ENCODE measurements at regions not wholly inside any gene's neighbourhood (a gene's known extent, or its start where the extent isn't known, plus 50 kb on each side); places are given as distances from the start of the nearest gene placed in this dataset.

DNA sequence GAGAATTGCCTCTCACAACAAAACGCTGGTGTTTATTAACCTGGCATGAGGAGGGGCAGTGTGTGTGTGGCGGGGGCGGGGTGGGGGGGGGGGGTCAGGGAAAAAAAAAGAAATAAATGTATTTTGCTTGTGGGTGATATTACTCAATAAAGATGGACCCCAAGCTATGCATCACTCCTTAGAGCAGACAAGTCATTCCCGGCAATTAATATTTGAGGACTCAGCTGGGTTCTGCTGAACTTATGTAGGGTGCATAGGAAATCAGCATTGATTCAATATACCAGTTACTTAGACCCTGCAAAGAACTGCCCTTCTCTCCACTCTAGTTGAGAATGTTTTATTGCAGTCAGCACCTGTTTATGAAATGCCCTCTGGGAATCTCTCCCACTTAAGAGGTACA is 206.2 kb upstream of the MAF start:
- Mint-ChIP-seq H3K27ac (ENCODE audit: unreplicated experiment) (no peak overlapping the region), H3K9me3 (ENCODE audit: unreplicated experiment) (no peaks in the 10 kb centered on the region), H3K36me3 (ENCODE audit: low read depth, unreplicated experiment) (no peaks in the 10 kb centered on the region), H3K27me3 (ENCODE audit: unreplicated experiment) (no peaks in the 10 kb centered on the region), H3K4me1 (ENCODE audit: unreplicated experiment) (no peaks in the 10 kb centered on the region), H3K4me3 (ENCODE audit: unreplicated experiment) (no peak overlapping the region)
- TF ChIP-seq, protein P1, sequence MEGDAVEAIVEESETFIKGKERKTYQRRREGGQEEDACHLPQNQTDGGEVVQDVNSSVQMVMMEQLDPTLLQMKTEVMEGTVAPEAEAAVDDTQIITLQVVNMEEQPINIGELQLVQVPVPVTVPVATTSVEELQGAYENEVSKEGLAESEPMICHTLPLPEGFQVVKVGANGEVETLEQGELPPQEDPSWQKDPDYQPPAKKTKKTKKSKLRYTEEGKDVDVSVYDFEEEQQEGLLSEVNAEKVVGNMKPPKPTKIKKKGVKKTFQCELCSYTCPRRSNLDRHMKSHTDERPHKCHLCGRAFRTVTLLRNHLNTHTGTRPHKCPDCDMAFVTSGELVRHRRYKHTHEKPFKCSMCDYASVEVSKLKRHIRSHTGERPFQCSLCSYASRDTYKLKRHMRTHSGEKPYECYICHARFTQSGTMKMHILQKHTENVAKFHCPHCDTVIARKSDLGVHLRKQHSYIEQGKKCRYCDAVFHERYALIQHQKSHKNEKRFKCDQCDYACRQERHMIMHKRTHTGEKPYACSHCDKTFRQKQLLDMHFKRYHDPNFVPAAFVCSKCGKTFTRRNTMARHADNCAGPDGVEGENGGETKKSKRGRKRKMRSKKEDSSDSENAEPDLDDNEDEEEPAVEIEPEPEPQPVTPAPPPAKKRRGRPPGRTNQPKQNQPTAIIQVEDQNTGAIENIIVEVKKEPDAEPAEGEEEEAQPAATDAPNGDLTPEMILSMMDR (IDR thresholded peaks at IDR 0.05; ENCODE audit: unreplicated experiment), result no peak
- no peak for DNase-seq (ENCODE audit: low spot score)

GRCh38 chr16:79805621-79806020 is 205.1 kb upstream of the MAF start:
- Mint-ChIP-seq H3K9me3 (ENCODE audit: unreplicated experiment) (no peaks in the 10 kb centered on the region), H3K27ac (ENCODE audit: unreplicated experiment) (no peak overlapping the region), H3K4me1 (ENCODE audit: unreplicated experiment) (no peaks in the 10 kb centered on the region), H3K4me3 (ENCODE audit: unreplicated experiment) (no peak overlapping the region), H3K27me3 (ENCODE audit: unreplicated experiment) (no peaks in the 10 kb centered on the region), H3K36me3 (ENCODE audit: low read depth, unreplicated experiment) (no peaks in the 10 kb centered on the region)
- TF ChIP-seq, protein P1 (IDR thresholded peaks at IDR 0.05; ENCODE audit: unreplicated experiment), result no peak
- DNase-seq (ENCODE audit: low spot score), result no peak

DNA sequence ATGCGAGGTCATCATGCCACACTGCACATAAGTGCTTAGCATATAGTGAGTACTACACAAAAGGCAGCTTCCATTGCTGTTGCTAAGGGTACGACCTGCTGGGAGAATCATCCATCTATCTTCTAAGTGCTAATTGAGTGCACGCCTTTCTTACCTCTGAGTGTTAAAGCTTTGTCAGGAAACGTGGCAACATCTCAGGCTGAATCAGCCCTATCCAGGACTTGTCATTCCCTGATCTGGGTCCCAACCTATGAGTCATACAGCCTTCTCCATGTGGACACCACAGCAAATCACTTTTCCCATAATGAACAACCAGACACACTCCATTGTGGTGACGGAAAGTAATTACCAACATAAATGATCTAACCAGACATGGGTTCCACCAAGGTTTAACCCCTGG is 201.1 kb upstream of the MAF start:
- Mint-ChIP-seq H3K27me3 (ENCODE audit: unreplicated experiment) (no peaks in the 10 kb centered on the region), H3K9me3 (ENCODE audit: unreplicated experiment) (no peaks in the 10 kb centered on the region), H3K4me3 (ENCODE audit: unreplicated experiment) (no peak overlapping the region), H3K27ac (ENCODE audit: unreplicated experiment) (no peak overlapping the region), H3K4me1 (ENCODE audit: unreplicated experiment) (no peaks in the 10 kb centered on the region), H3K36me3 (ENCODE audit: low read depth, unreplicated experiment) (no peaks in the 10 kb centered on the region)
- no peak for DNase-seq (ENCODE audit: low spot score)
- TF ChIP-seq, protein P1 (IDR thresholded peaks at IDR 0.05; ENCODE audit: unreplicated experiment), result no peak

DNA sequence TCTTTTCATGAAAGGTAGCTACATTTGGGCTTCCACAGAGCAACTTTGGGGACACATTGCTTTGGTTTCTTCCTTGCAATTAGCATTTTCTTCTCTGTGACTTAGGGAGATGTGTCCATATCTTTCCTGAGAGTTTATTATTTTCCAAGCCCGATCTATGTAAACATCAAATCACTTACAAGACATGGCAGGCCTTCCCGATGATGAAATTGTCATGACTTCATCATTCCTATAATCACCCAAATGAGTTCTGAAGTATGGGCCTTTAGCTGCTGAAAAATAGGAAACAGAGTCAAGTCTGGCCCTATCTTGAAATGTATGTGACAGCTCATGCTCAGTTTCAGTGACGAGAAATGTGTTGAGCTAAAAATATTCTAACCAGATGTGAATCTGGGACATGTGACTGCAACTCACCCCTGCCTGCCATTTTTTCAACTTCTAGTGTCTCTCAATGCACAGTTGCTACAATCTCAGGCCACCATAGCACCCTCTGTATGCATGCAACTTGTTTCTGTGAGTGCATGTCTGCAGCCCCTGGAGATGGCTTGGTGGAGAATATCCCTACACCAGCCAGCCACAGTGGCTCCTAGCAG is 199.6 kb upstream of the MAF start:
- no peaks in the 10 kb centered on the region for H3K27me3 Mint-ChIP-seq (ENCODE audit: unreplicated experiment)
- H3K4me3 Mint-ChIP-seq (ENCODE audit: unreplicated experiment), result no peak overlapping the region
- no peaks in the 10 kb centered on the region for H3K4me1 Mint-ChIP-seq (ENCODE audit: unreplicated experiment)
- H3K9me3 Mint-ChIP-seq (ENCODE audit: unreplicated experiment), result no peaks in the 10 kb centered on the region
- H3K27ac Mint-ChIP-seq (ENCODE audit: unreplicated experiment), result no peak overlapping the region
- no peaks in the 10 kb centered on the region for H3K36me3 Mint-ChIP-seq (ENCODE audit: low read depth, unreplicated experiment)
- no peak for DNase-seq (ENCODE audit: low spot score)
- TF ChIP-seq, protein P1 (IDR thresholded peaks at IDR 0.05; ENCODE audit: unreplicated experiment), result no peak

DNA sequence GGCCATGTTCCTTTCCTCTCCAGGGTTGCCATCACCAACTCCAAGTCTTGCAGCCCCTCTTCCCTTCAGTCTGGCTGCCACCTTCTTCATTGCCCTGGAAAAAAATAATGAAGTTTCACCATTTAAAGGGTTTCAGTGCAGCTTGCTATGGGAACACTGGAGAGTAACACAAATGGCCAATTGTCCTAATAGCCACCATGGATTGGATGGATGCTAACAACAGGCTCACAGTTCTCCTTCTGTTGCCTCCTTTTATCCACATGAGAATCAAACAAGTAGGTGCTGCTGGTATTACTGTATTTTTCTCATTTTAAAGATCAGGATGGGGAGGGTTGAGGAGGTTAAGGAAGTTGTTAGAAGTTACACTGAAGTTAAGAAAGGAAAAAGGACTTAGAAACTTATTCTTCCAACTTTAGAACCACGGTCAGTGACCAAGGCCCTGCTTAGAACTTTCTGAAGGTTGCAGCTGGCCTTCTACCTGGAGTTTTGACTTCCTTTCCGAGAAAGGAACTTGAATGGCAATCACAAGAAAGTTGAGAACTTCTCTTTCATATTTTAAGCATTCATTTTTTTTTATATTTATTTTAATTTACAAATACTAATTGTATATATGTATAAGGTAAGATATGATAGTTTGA is 198.0 kb upstream of the MAF start:
- H3K9me3 Mint-ChIP-seq (ENCODE audit: unreplicated experiment), result no peaks in the 10 kb centered on the region
- H3K36me3 Mint-ChIP-seq (ENCODE audit: low read depth, unreplicated experiment), result no peaks in the 10 kb centered on the region

More for the DNA sequence above, 198.0 kb upstream of the MAF start:
- Mint-ChIP-seq H3K4me3 (ENCODE audit: unreplicated experiment) (no peak overlapping the region), H3K4me1 (ENCODE audit: unreplicated experiment) (no peaks in the 10 kb centered on the region), H3K27me3 (ENCODE audit: unreplicated experiment) (no peaks in the 10 kb centered on the region), H3K27ac (ENCODE audit: unreplicated experiment) (no peak overlapping the region)
- no peak for DNase-seq (ENCODE audit: low spot score)
- TF ChIP-seq, protein P1 (IDR thresholded peaks at IDR 0.05; ENCODE audit: unreplicated experiment), result no peak

Measured in endothelial cell (in vitro differentiated cells).